Upper lobe of left lung (tissue), 6 donors: ENCODE measurements at regions not wholly inside any gene's neighbourhood (a gene's known extent, or its start where the extent isn't known, plus 50 kb on each side); places are given as distances from the start of the nearest gene placed in this dataset.

Experiments used
- ATAC-seq, 2 donors: fragments of 200-7000 bp; cut with Tn5 transposase; one replicate each; pipeline ENCODE4 v1.9.1; 2022; ENCODE audit warnings: mild to moderate bottlenecking in 2 of 2, moderate library complexity in 2 of 2; ENCODE audit not compliant: low FRiP score in 2 of 2
- DNase-seq, 2 donors: peaks; one replicate each; pipeline ENCODE4 v3.0.0-alpha.2; 2019 to 2020
- H3K27ac ChIP-seq, 4 donors: fragments of 200-600 bp; sonication (generic); one replicate each; pipeline ENCODE4 v1.5.1; 2016 to 2019
- H3K27me3 ChIP-seq, 4 donors: fragments of 200-600 bp; sonication (generic); one replicate each; pipeline ENCODE4 v1.5.1; 2017 to 2019
- H3K36me3 ChIP-seq, 4 donors: fragments of 200-600 bp; sonication (generic); one replicate each; pipeline ENCODE4 v1.5.1; 2016 to 2019
- H3K4me1 ChIP-seq, 4 donors: fragments of 200-600 bp; sonication (generic); one replicate each; pipeline ENCODE4 v1.5.1; 2018 to 2019
- H3K4me3 ChIP-seq, 4 donors: fragments of 200-600 bp; sonication (generic); one replicate each; pipeline ENCODE4 v1.5.1; 2017 to 2019; ENCODE audit warnings: mild to moderate bottlenecking in 2 of 4, moderate library complexity in 1 of 4
- H3K9me3 ChIP-seq, 4 donors: fragments of 200-600 bp; sonication (generic); one replicate each; pipeline ENCODE4 v1.5.1; 2018 to 2019
- CTCF ChIP-seq, 6 experiments: fragments of 450-650 bp in 4 of 6; fragments of 200-600 bp in 2 of 6; sonication (generic) in 2 of 6; IDR thresholded peaks; one replicate each; pipeline ENCODE4 v1.5.1; 2016 to 2019; ENCODE audit warnings: antibody characterized with exemption in 6 of 6
- EP300 ChIP-seq, 4 donors: sonication (generic); formaldehyde crosslinking; IDR thresholded peaks; one replicate each; pipeline ENCODE4 v1.5.1; 2017; ENCODE audit warnings: antibody characterized with exemption in 4 of 4, control low read depth in 2 of 4
- POLR2A ChIP-seq, 4 donors: fragments of 450-650 bp; IDR thresholded peaks; one replicate each; pipeline ENCODE4 v1.5.1; 2016 to 2017; ENCODE audit warnings: antibody characterized with exemption in 4 of 4, mild to moderate bottlenecking in 2 of 4
- POLR2AphosphoS5 ChIP-seq, 2 donors: sonication (generic); formaldehyde crosslinking; IDR thresholded peaks; one replicate each; pipeline ENCODE4 v1.5.1; 2017; ENCODE audit warnings: antibody characterized with exemption in 2 of 2
- WGBS, 2 donors: methylation state at CpG; one replicate each; pipeline ENCODE4 v1.1.5; 2017 to 2018; 5-methylcytosine and 5-hydroxymethylcytosine counted together
- donor health status: DM: no; HTN: no; CAD: no; lungs with moderate emphysema.
- donor health status: DM: no; HTN: yes; CAD: no; lungs with severe emphysema.

GRCh38 chr3:56885879-56886278 lies 84.1 kb upstream of the ARHGEF3 start:
- no peaks in the 10 kb centered on the region for H3K27me3 ChIP-seq
- WGBS, 2 donors: 82 to 87% methylated on average over 2 of the region's 2 CpGs

GRCh38 chr3:56885453-56885852 lies 83.7 kb upstream of the ARHGEF3 start:
- peaks cover 0 to 8% (median 4%) of the 10 kb centered on the region in 4 donors for H3K4me1 ChIP-seq
- H3K4me3 ChIP-seq: no peak overlapping the region
- DNase-seq (no peak), ATAC-seq (no peak)
- H3K27me3 ChIP-seq: no peaks in the 10 kb centered on the region
- H3K36me3 ChIP-seq: no peaks in the 10 kb centered on the region
- TF ChIP-seq POLR2AphosphoS5 (IDR thresholded peaks at IDR 0.05): no peak
- no peak for TF ChIP-seq EP300 (IDR thresholded peaks at IDR 0.05)
- no peak for TF ChIP-seq CTCF (IDR thresholded peaks at IDR 0.05)
- no peak for TF ChIP-seq POLR2A (IDR thresholded peaks at IDR 0.05)
- no peaks in the 10 kb centered on the region for H3K9me3 ChIP-seq
- no peak overlapping the region for H3K27ac ChIP-seq

More at GRCh38 chr3:56885879-56886278, 84.1 kb upstream of the ARHGEF3 start:
- TF ChIP-seq CTCF (IDR thresholded peaks at IDR 0.05): no peak
- TF ChIP-seq POLR2AphosphoS5 (IDR thresholded peaks at IDR 0.05): no peak
- no peak for TF ChIP-seq EP300 (IDR thresholded peaks at IDR 0.05)
- no peak for TF ChIP-seq POLR2A (IDR thresholded peaks at IDR 0.05)
- Histone ChIP-seq H3K27ac (no peak overlapping the region), H3K4me3 (no peak overlapping the region), H3K4me1 (peaks cover 0 to 8% (median 4%) of the 10 kb centered on the region in 4 donors), H3K9me3 (no peaks in the 10 kb centered on the region), H3K36me3 (no peaks in the 10 kb centered on the region)
- ATAC-seq (no peak), DNase-seq (no peak)

- peaks cover 0 to 8% (median 4%) of the 10 kb centered on the region in 4 donors for H3K4me1 ChIP-seq
- H3K27me3 ChIP-seq: no peaks in the 10 kb centered on the region
- no peak overlapping the region for H3K27ac ChIP-seq
- ATAC-seq (no peak), DNase-seq (no peak)
- H3K36me3 ChIP-seq: no peaks in the 10 kb centered on the region
- TF ChIP-seq POLR2AphosphoS5 (IDR thresholded peaks at IDR 0.05): no peak
- no peak for TF ChIP-seq CTCF (IDR thresholded peaks at IDR 0.05)
- H3K4me3 ChIP-seq: no peak overlapping the region
- WGBS, 2 donors: 71 to 72% methylated on average over 7 of the region's 7 CpGs
- no peaks in the 10 kb centered on the region for H3K9me3 ChIP-seq
These were observed 82.6 kb upstream of the ARHGEF3 start for GRCh38 chr3:56884387-56884786.

- TF ChIP-seq POLR2AphosphoS5 (IDR thresholded peaks at IDR 0.05) (no peak), CTCF (IDR thresholded peaks at IDR 0.05) (no peak)
- peaks cover 0 to 8% (median 4%) of the 10 kb centered on the region in 4 donors for H3K4me1 ChIP-seq
- H3K36me3 ChIP-seq: no peaks in the 10 kb centered on the region
- H3K27me3 ChIP-seq: no peaks in the 10 kb centered on the region
- no peak overlapping the region for H3K27ac ChIP-seq
- DNase-seq (no peak), ATAC-seq (no peak)
- H3K9me3 ChIP-seq: no peaks in the 10 kb centered on the region
- H3K4me3 ChIP-seq: no peak overlapping the region
These were observed 82.1 kb upstream of the ARHGEF3 start for GRCh38 chr3:56883828-56884227.

- no peak for DNase-seq
- H3K27ac ChIP-seq: no peak overlapping the region
- no peak for ATAC-seq
- no peaks in the 10 kb centered on the region for H3K36me3 ChIP-seq
- H3K4me1 ChIP-seq: peaks cover 0 to 8% (median 2%) of the 10 kb centered on the region in 4 donors
- H3K4me3 ChIP-seq: no peak overlapping the region
- no peak for TF ChIP-seq CTCF (IDR thresholded peaks at IDR 0.05)
- TF ChIP-seq EP300 (IDR thresholded peaks at IDR 0.05): no peak
- no peak for TF ChIP-seq POLR2A (IDR thresholded peaks at IDR 0.05)
- no peak for TF ChIP-seq POLR2AphosphoS5 (IDR thresholded peaks at IDR 0.05)
- H3K9me3 ChIP-seq: no peaks in the 10 kb centered on the region
- H3K27me3 ChIP-seq: no peaks in the 10 kb centered on the region
These were observed 81.1 kb upstream of the ARHGEF3 start for GRCh38 chr3:56882896-56883295.
